ENCODE measurements at regions not wholly inside any gene's neighbourhood (a gene's known extent, or its start where the extent isn't known, plus 50 kb on each side); places are given as distances from the start of the nearest gene placed in this dataset.

DNA sequence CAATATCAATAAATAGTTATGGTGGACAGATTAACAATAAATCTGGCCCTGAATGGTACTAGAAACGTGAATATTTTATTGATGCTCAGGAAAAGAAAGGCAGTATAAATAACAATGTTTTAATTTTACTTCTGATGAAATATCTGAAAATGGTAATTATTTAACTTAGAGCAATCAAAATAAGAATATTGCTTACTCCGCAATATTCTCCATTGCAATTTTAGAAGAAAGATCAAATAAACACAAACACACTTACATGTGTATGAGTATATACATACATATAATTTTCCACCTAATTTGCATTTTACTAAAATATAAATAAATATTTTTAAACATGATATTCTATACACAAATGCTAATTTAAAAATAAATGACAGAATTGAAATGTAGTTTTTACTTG is 1130.5 kb downstream of the NCAM2 start:
- DNase-seq, result no peak
- H3K36me3 ChIP-seq, result no peaks in the 10 kb centered on the region
- no peaks in the 10 kb centered on the region for H3K9me3 ChIP-seq
- H3K4me3 ChIP-seq, result no peak overlapping the region
- TF ChIP-seq, protein P1, sequence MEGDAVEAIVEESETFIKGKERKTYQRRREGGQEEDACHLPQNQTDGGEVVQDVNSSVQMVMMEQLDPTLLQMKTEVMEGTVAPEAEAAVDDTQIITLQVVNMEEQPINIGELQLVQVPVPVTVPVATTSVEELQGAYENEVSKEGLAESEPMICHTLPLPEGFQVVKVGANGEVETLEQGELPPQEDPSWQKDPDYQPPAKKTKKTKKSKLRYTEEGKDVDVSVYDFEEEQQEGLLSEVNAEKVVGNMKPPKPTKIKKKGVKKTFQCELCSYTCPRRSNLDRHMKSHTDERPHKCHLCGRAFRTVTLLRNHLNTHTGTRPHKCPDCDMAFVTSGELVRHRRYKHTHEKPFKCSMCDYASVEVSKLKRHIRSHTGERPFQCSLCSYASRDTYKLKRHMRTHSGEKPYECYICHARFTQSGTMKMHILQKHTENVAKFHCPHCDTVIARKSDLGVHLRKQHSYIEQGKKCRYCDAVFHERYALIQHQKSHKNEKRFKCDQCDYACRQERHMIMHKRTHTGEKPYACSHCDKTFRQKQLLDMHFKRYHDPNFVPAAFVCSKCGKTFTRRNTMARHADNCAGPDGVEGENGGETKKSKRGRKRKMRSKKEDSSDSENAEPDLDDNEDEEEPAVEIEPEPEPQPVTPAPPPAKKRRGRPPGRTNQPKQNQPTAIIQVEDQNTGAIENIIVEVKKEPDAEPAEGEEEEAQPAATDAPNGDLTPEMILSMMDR (IDR thresholded peaks at IDR 0.05), result no peak
- no peak overlapping the region for H3K27ac ChIP-seq
- H3K27me3 ChIP-seq, result no peaks in the 10 kb centered on the region
- no peaks in the 10 kb centered on the region for H3K4me1 ChIP-seq

- no peak for TF ChIP-seq POLR2A (IDR thresholded peaks at IDR 0.05)
- TF ChIP-seq, protein P1 (IDR thresholded peaks at IDR 0.05), result no peak
- Histone ChIP-seq H3K4me1 (no peaks in the 10 kb centered on the region), H3K27me3 (no peaks in the 10 kb centered on the region), H3K9me3 (no peaks in the 10 kb centered on the region), H3K4me3 (no peak overlapping the region), H3K27ac (no peak overlapping the region), H3K36me3 (no peaks in the 10 kb centered on the region)
- DNase-seq, result no peak
Measured at GRCh38 chr21:22132358-22133071, 1134.3 kb downstream of the NCAM2 start.

GRCh38 chr21:22136740-22137139 is 1138.5 kb downstream of the NCAM2 start:
- no peak overlapping the region for H3K4me3 ChIP-seq
- H3K27me3 ChIP-seq, result no peaks in the 10 kb centered on the region
- no peak overlapping the region for H3K27ac ChIP-seq
- no peaks in the 10 kb centered on the region for H3K4me1 ChIP-seq
- H3K9me3 ChIP-seq, result no peaks in the 10 kb centered on the region
- no peak for TF ChIP-seq POLR2A (IDR thresholded peaks at IDR 0.05)
- TF ChIP-seq, protein P1 (IDR thresholded peaks at IDR 0.05), result no peak
- DNase-seq, result no peak
- no peaks in the 10 kb centered on the region for H3K36me3 ChIP-seq

DNA sequence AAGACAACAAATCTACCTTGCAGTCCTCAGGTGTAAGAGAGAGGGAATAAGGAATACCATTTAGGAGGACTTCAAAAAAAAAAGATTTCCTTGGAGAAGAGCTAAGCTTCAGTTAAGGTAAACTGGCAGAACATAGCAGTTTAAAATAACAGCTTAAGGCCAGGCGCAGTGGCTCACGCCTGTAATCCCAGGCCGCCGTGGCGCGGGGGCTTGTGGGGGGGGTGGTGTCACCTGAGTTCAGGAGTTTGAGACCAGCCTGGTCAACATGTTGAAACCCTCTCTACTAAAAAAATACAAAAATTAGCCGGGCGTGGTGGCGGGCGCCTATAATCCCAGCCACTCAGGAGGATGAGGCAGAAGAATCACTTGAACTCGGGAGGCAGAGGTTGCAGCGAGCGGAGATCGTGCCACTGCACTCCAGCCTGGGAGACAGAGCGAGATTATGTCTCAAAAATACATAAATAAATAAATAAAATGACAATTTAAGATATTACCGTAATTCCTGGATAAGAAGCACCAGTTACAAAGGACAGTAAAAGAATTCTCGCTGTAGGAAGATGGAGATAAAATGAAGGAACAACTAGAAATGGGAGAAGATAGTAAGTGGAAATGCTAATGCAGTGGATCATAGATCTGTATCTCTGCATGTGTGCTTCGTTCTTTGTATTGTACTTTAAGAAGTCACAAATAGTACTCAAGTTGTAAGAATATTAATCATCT is 1140.2 kb downstream of the NCAM2 start:
- no peak for DNase-seq

DNA sequence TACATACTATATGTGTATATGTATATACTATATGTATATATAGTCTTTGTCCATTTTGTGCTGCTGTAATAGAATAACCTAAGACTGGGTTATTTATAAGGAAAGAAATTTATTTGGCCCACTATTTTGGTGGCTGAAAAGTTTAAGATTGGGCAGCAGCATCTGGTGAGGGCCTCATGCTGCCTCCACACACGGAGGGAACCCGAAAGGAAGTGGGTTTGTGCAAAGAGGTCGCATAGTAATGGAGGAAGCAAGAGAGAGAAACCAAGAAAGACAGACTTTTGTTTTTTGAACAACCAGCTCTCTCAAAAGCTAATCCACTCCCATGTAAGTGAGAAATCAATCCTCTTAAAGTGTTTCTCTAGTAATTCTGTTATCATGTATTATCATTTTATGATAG is 1147.3 kb downstream of the NCAM2 start:
- TF ChIP-seq, protein P1 (IDR thresholded peaks at IDR 0.05), result no peak
- no peak for TF ChIP-seq POLR2A (IDR thresholded peaks at IDR 0.05)
- DNase-seq, result no peak
- peaks cover 0 to 7% (median 0%) of the 10 kb centered on the region in 4 donors for H3K9me3 ChIP-seq
- no peak overlapping the region for H3K27ac ChIP-seq
- H3K4me3 ChIP-seq, result no peak overlapping the region
- H3K36me3 ChIP-seq, result no peaks in the 10 kb centered on the region
- no peaks in the 10 kb centered on the region for H3K27me3 ChIP-seq
- no peaks in the 10 kb centered on the region for H3K4me1 ChIP-seq

More for the DNA sequence above, 1140.2 kb downstream of the NCAM2 start:
- no peak overlapping the region for H3K27ac ChIP-seq
- H3K4me1 ChIP-seq, result no peaks in the 10 kb centered on the region
- no peaks in the 10 kb centered on the region for H3K27me3 ChIP-seq
- no peaks in the 10 kb centered on the region for H3K36me3 ChIP-seq
- no peaks in the 10 kb centered on the region for H3K9me3 ChIP-seq
- H3K4me3 ChIP-seq, result no peak overlapping the region
- TF ChIP-seq, protein P1 (IDR thresholded peaks at IDR 0.05), result no peak
- TF ChIP-seq POLR2A (IDR thresholded peaks at IDR 0.05), result no peak

Data from Peyer's patch (tissue), 4 donors.